Caco-2 (cell line): ENCODE measurements at regions not wholly inside any gene's neighbourhood (a gene's known extent, or its start where the extent isn't known, plus 50 kb on each side); places are given as distances from the start of the nearest gene placed in this dataset.

ENCODE experiments used
- BruUV-seq: library from RNA; stranded (reverse); fragments of 400-500 nt; replicated peaks from 2 replicates; lab custom pipeline; 2021; lab: Mats Ljungman, UMichigan
- CTCF ChIA-PET: fragments of 300-600 bp; sonication (Branson Sonifier 250); formaldehyde crosslinking; loops from one replicate; lab custom pipeline; 2022; ENCODE audit warnings: antibody characterized with exemption; lab: Charles Lee
- POLR2A ChIA-PET: fragments of 300-600 bp; sonication (Branson Sonifier 250); formaldehyde crosslinking; loops from one replicate; lab custom pipeline; 2022; ENCODE audit warnings: antibody characterized with exemption; lab: Charles Lee
- DNase-seq, 2 experiments: peaks; one replicate each; pipeline versions ENCODE4 v3.0.0 to v3.0.0-alpha.2; 2020 to 2022
- H3K27me3 ChIP-seq: replicated peaks from 2 replicates; pipeline ENCODE4 v1.6.0; 2011; ENCODE audit warnings: low read length; ENCODE audit not compliant: control insufficient read depth, insufficient read depth
- H3K36me3 ChIP-seq: 2 replicates; pipeline ENCODE4 v1.5.1; 2011; ENCODE audit warnings: low read length; ENCODE audit not compliant: control insufficient read depth, insufficient read depth
- H3K4me1 ChIP-seq: fragments of 250-450 bp; sonication (Bioruptor Pico); 2 replicates; pipeline ENCODE4 v1.5.1; 2020; ENCODE audit warnings: mild to moderate bottlenecking
- H3K4me3 ChIP-seq: 2 replicates; pipeline ENCODE4 v1.5.1; 2011; ENCODE audit warnings: low read depth, mild to moderate bottlenecking, control low read depth, low read length
- H3K9me3 ChIP-seq: fragments of 250-450 bp; sonication (Bioruptor Pico); 2 replicates; pipeline ENCODE4 v1.5.1; 2020; ENCODE audit warnings: mild to moderate bottlenecking, moderate library complexity
- H3K27ac Mint-ChIP-seq: one replicate; pipeline ENCODE4 v1.8.0; 2022; ENCODE audit warnings: mixed read lengths; ENCODE audit not compliant: unreplicated experiment
- H3K27me3 Mint-ChIP-seq: one replicate; pipeline ENCODE4 v1.8.0; 2022; ENCODE audit warnings: mixed read lengths; ENCODE audit not compliant: insufficient read depth, unreplicated experiment
- H3K36me3 Mint-ChIP-seq: one replicate; pipeline ENCODE4 v1.8.0; 2022; ENCODE audit warnings: mild to moderate bottlenecking, mixed read lengths; ENCODE audit not compliant: insufficient read depth, unreplicated experiment
- H3K4me1 Mint-ChIP-seq: one replicate; pipeline ENCODE4 v1.8.0; 2022; ENCODE audit warnings: low read depth, mixed read lengths; ENCODE audit not compliant: unreplicated experiment
- H3K4me3 Mint-ChIP-seq: one replicate; pipeline ENCODE4 v1.8.0; 2022; ENCODE audit warnings: mild to moderate bottlenecking, moderate library complexity, mixed read lengths; ENCODE audit not compliant: unreplicated experiment
- H3K9me3 Mint-ChIP-seq: one replicate; pipeline ENCODE4 v1.8.0; 2022; ENCODE audit warnings: mixed read lengths; ENCODE audit not compliant: unreplicated experiment
- intact Hi-C: fragments of 100-400 bp; cut with micrococcal nuclease; formaldehyde crosslinking; loops from one replicate; pipeline ENCODE4 v1.10.0; 2022; ENCODE audit not compliant: unreplicated experiment
- TF ChIP-seq, protein P1 (sequence below), 2 experiments: fragments of 200-600 bp in 1 of 2; IDR thresholded peaks; 1 replicate in 1 of 2; 2 replicates in 1 of 2; pipeline versions ENCODE4 v1.5.1 to v1.8.0; 2011 to 2022; ENCODE audit warnings: antibody characterized with exemption in 1 of 2, control low read depth in 1 of 2, inconsistent platforms in 1 of 2, low read depth in 1 of 2, low read length in 1 of 2, mild to moderate bottlenecking in 1 of 2, moderate library complexity in 1 of 2; ENCODE audit not compliant: insufficient read depth in 1 of 2, severe bottlenecking in 1 of 2, unreplicated experiment in 1 of 2

DNA sequence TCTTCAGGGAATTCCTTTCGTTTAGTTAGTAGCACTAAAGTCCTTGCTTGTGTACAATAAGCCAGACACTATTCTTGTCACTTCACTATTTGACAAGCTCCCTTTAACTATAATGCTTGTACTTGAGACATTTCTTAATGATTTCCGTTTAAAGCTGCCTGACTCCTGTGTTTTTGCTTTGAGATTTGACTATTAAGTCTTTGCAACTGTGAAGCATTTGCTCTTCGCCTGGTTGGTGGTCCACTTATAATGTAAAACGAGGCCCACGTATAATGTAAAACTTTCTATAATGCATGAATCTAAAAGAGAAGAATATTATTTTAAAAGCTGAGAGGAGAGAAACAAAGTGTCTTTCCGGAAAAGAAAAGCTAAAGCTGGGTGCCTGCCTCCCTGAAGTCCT, 204.1 kb upstream of the FAM47C start:
- H3K27me3 ChIP-seq = no peaks in the 10 kb centered on the region
- H3K9me3 ChIP-seq = no peaks in the 10 kb centered on the region
- Mint-ChIP-seq H3K9me3 (no peaks in the 10 kb centered on the region), H3K27me3 (no peaks in the 10 kb centered on the region), H3K4me1 (no peaks in the 10 kb centered on the region), H3K27ac (no peak overlapping the region), H3K4me3 (no peak overlapping the region), H3K36me3 (peaks cover 6% of the 10 kb centered on the region)
- no peaks in the 10 kb centered on the region for H3K36me3 ChIP-seq
- POLR2A ChIA-PET = no interaction called here
- no peak for DNase-seq
- intact Hi-C loops = no loop called here
- CTCF ChIA-PET = no interaction called here
- no peak overlapping the region for H3K4me3 ChIP-seq
- TF ChIP-seq, protein P1, sequence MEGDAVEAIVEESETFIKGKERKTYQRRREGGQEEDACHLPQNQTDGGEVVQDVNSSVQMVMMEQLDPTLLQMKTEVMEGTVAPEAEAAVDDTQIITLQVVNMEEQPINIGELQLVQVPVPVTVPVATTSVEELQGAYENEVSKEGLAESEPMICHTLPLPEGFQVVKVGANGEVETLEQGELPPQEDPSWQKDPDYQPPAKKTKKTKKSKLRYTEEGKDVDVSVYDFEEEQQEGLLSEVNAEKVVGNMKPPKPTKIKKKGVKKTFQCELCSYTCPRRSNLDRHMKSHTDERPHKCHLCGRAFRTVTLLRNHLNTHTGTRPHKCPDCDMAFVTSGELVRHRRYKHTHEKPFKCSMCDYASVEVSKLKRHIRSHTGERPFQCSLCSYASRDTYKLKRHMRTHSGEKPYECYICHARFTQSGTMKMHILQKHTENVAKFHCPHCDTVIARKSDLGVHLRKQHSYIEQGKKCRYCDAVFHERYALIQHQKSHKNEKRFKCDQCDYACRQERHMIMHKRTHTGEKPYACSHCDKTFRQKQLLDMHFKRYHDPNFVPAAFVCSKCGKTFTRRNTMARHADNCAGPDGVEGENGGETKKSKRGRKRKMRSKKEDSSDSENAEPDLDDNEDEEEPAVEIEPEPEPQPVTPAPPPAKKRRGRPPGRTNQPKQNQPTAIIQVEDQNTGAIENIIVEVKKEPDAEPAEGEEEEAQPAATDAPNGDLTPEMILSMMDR (IDR thresholded peaks at IDR 0.05; ENCODE audit: insufficient read depth in 1 of 2, low read depth in 1 of 2, low read length in 1 of 2, severe bottlenecking in 1 of 2, unreplicated experiment in 1 of 2) = no peak
- no TSS peak for BruUV-seq
- no peaks in the 10 kb centered on the region for H3K4me1 ChIP-seq

DNA sequence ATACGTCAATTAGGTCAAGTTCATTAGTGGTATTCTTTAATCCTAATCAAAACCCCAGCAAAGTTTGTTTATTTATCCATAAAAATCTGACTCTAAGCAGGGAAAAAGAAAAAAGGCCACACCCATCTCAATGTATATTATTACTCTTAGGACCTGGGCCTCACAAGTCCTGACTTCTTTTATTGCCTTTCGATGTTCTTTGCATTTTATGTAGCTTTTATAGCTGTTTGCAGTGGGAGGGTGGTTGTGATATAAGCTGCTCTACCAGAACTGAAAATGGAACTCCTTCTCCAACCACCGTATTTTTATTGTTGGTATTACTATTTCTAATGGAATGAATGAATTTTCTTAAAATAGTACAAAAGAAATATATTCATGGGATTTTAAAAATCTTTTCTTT, 163.3 kb upstream of the FAM47C start:
- Mint-ChIP-seq H3K27me3 (no peaks in the 10 kb centered on the region), H3K4me1 (no peaks in the 10 kb centered on the region), H3K4me3 (no peak overlapping the region), H3K36me3 (no peaks in the 10 kb centered on the region), H3K27ac (no peak overlapping the region), H3K9me3 (no peaks in the 10 kb centered on the region)
- CTCF ChIA-PET = no interaction called here
- intact Hi-C loops = no loop called here
- DNase-seq = no peak
- Histone ChIP-seq H3K36me3 (no peaks in the 10 kb centered on the region), H3K4me1 (no peaks in the 10 kb centered on the region), H3K4me3 (no peak overlapping the region), H3K27me3 (no peaks in the 10 kb centered on the region), H3K9me3 (no peaks in the 10 kb centered on the region)
- TF ChIP-seq, protein P1 (IDR thresholded peaks at IDR 0.05; ENCODE audit: insufficient read depth in 1 of 2, low read depth in 1 of 2, low read length in 1 of 2, severe bottlenecking in 1 of 2, unreplicated experiment in 1 of 2) = no peak
- POLR2A ChIA-PET = no interaction called here
- BruUV-seq = no TSS peak

DNA sequence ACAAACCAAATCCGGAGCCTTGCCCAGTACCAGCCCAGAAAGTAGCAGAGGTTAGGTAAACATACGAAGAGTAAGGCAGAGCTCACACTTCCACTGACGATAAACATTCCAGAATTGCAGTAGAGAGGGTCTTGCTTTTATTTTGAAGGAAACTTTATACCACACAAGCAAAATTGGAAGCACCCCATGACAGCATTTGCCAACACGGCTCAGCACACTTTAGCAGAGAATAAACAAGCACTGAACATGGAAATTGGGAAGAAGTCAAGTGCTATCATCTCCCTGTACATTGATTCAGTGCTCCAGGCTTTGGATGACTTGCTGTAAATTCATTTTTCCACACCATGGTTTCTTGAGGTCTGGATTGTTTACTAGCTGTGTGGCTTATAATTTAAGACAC, 160.7 kb upstream of the FAM47C start:
- intact Hi-C loops = no loop called here
- Histone ChIP-seq H3K4me1 (no peaks in the 10 kb centered on the region), H3K9me3 (no peaks in the 10 kb centered on the region), H3K36me3 (no peaks in the 10 kb centered on the region), H3K27me3 (no peaks in the 10 kb centered on the region), H3K4me3 (no peak overlapping the region)
- Mint-ChIP-seq H3K4me1 (no peaks in the 10 kb centered on the region), H3K27me3 (peaks cover 3% of the 10 kb centered on the region), H3K36me3 (no peaks in the 10 kb centered on the region), H3K9me3 (no peaks in the 10 kb centered on the region), H3K27ac (no peak overlapping the region), H3K4me3 (no peak overlapping the region)
- no peak for DNase-seq
- CTCF ChIA-PET = no interaction called here
- POLR2A ChIA-PET = no interaction called here
- TF ChIP-seq, protein P1 (IDR thresholded peaks at IDR 0.05; ENCODE audit: insufficient read depth in 1 of 2, low read depth in 1 of 2, low read length in 1 of 2, severe bottlenecking in 1 of 2, unreplicated experiment in 1 of 2) = no peak
- BruUV-seq = no TSS peak
